GM23338 (cell line): ENCODE measurements at regions not wholly inside any gene's neighbourhood (a gene's known extent, or its start where the extent isn't known, plus 50 kb on each side); places are given as distances from the start of the nearest gene placed in this dataset.

Experiments
- ATAC-seq: fragments of 200-7000 bp; cut with Tn5 transposase; 3 replicates; pipeline ENCODE4 v1.9.1; 2020
- DNase-seq: peaks from one replicate; pipeline ENCODE4 v3.0.0-alpha.2; 2015; ENCODE audit warnings: low spot score
- H2AFZ ChIP-seq: fragments of 200-600 bp; sonication (generic); 2 replicates; pipeline ENCODE4 v1.8.0; 2016; ENCODE audit warnings: antibody characterized with exemption, mild to moderate bottlenecking, moderate library complexity
- H3F3A ChIP-seq: fragments of 200-600 bp; sonication (generic); replicated peaks from 2 replicates; pipeline ENCODE4 v1.8.0; 2017; ENCODE audit warnings: antibody characterized with exemption, mixed run types, low read depth
- H3K27ac ChIP-seq: fragments of 200-600 bp; sonication (generic); 2 replicates; pipeline ENCODE4 v1.6.1; 2016; ENCODE audit warnings: low read depth
- H3K27me3 ChIP-seq: fragments of 200-600 bp; sonication (generic); 2 replicates; pipeline ENCODE4 v1.8.0; 2016; ENCODE audit warnings: mild to moderate bottlenecking, mixed run types, moderate library complexity; ENCODE audit not compliant: insufficient read depth
- H3K36me3 ChIP-seq: fragments of 200-600 bp; sonication (generic); 2 replicates; pipeline ENCODE4 v1.8.0; 2016; ENCODE audit warnings: mild to moderate bottlenecking; ENCODE audit not compliant: insufficient read depth
- H3K4me1 ChIP-seq: fragments of 200-600 bp; sonication (generic); 2 replicates; pipeline ENCODE4 v1.8.0; 2016; ENCODE audit warnings: mild to moderate bottlenecking, moderate library complexity; ENCODE audit not compliant: insufficient read depth
- H3K4me2 ChIP-seq: fragments of 200-600 bp; sonication (generic); 2 replicates; pipeline ENCODE4 v1.7.1; 2017; ENCODE audit warnings: mixed run types
- H3K4me3 ChIP-seq: fragments of 200-600 bp; sonication (generic); 2 replicates; pipeline ENCODE4 v1.6.1; 2016; ENCODE audit warnings: mixed run types
- H3K79me2 ChIP-seq: fragments of 200-600 bp; sonication (generic); replicated peaks from 2 replicates; pipeline ENCODE4 v1.8.0; 2017; ENCODE audit warnings: mild to moderate bottlenecking; ENCODE audit not compliant: insufficient read depth
- H3K9me2 ChIP-seq: fragments of 200-600 bp; sonication (generic); 2 replicates; pipeline ENCODE4 v1.8.0; 2017; ENCODE audit not compliant: insufficient read depth
- H4K20me1 ChIP-seq: fragments of 200-600 bp; sonication (generic); replicated peaks from 2 replicates; pipeline ENCODE4 v1.8.0; 2017; ENCODE audit warnings: mild to moderate bottlenecking; ENCODE audit not compliant: insufficient read depth
- H3K27ac Mint-ChIP-seq: 2 replicates; pipeline ENCODE4 v1.8.0; 2020; ENCODE audit warnings: inconsistent platforms, mild to moderate bottlenecking, moderate library complexity, mixed read lengths
- H3K27me3 Mint-ChIP-seq: 3 replicates; pipeline ENCODE4 v1.8.0; 2022; ENCODE audit warnings: low read depth, mild to moderate bottlenecking, moderate library complexity, mixed read lengths, inconsistent platforms; ENCODE audit not compliant: insufficient read depth, poor library complexity
- H3K36me3 Mint-ChIP-seq: 3 replicates; pipeline ENCODE4 v1.8.0; 2021; ENCODE audit warnings: low read depth, mild to moderate bottlenecking, inconsistent platforms, moderate library complexity, mixed read lengths
- H3K4me1 Mint-ChIP-seq: 3 replicates; pipeline ENCODE4 v1.8.0; 2020; ENCODE audit warnings: mild to moderate bottlenecking, inconsistent platforms, mixed read lengths
- H3K4me3 Mint-ChIP-seq: 3 replicates; pipeline ENCODE4 v1.8.0; 2021; ENCODE audit warnings: moderate library complexity, mild to moderate bottlenecking, inconsistent platforms, mixed read lengths
- H3K9me3 Mint-ChIP-seq: 3 replicates; pipeline ENCODE4 v1.8.0; 2020; ENCODE audit warnings: moderate library complexity, mild to moderate bottlenecking, inconsistent platforms, mixed read lengths
- EZH2phosphoT487 ChIP-seq: fragments of 200-600 bp; sonication (generic); IDR thresholded peaks from one replicate; pipeline ENCODE4 v1.8.1; 2018; ENCODE audit warnings: antibody characterized with exemption; ENCODE audit not compliant: unreplicated experiment
- POLR2AphosphoS5 ChIP-seq: IDR thresholded peaks from 2 replicates; pipeline ENCODE4 v1.6.1; 2016; ENCODE audit warnings: antibody characterized with exemption, low read depth
- STAT1 ChIP-seq: IDR thresholded peaks from one replicate; pipeline ENCODE4 v1.6.1; 2016; ENCODE audit warnings: antibody characterized with exemption; ENCODE audit not compliant: unreplicated experiment
- ZNF114 ChIP-seq: fragments of 250-450 bp; sonication (Bioruptor Pico); IDR thresholded peaks from 2 replicates; pipeline ENCODE4 v1.5.0; 2020; ENCODE audit warnings: mild to moderate bottlenecking, moderate library complexity
- ZNF462 ChIP-seq: fragments of 250-450 bp; sonication (Bioruptor Pico); IDR thresholded peaks from 2 replicates; pipeline ENCODE4 v1.5.0; 2020; ENCODE audit warnings: mild to moderate bottlenecking, moderate library complexity

GRCh38 chr9:92185681-92186080, 70.5 kb upstream of the SPTLC1 start (continued):
- no peak for TF ChIP-seq STAT1

- H3K4me3 Mint-ChIP-seq = no peak overlapping the region
- Histone ChIP-seq H3K79me2 (no peaks in the 10 kb centered on the region), H3K4me3 (no peak overlapping the region), H3K27ac (no peak overlapping the region), H3K36me3 (no peaks in the 10 kb centered on the region), H3K4me2 (no peak overlapping the region), H3K27me3 (no peaks in the 10 kb centered on the region), H4K20me1 (no peaks in the 10 kb centered on the region), H3K4me1 (no peaks in the 10 kb centered on the region), H2AFZ (no peak overlapping the region), H3K9me2 (peaks cover 13% of the 10 kb centered on the region), H3F3A (no peaks in the 10 kb centered on the region)
- no peak for DNase-seq
- H3K4me1 Mint-ChIP-seq = no peaks in the 10 kb centered on the region; the same call in 1 of the 3 replicates
- TF ChIP-seq POLR2AphosphoS5 (no peak), ZNF462 (CRISPR knock-in tag) (no peak), EZH2phosphoT487 (no peak), ZNF114 (CRISPR knock-in tag) (no peak)
- peaks cover 9% of the 10 kb centered on the region for H3K9me3 Mint-ChIP-seq
- H3K27ac Mint-ChIP-seq = no peak overlapping the region
- peaks cover 8% of the 10 kb centered on the region for H3K27me3 Mint-ChIP-seq
- ATAC-seq = no peak
- H3K36me3 Mint-ChIP-seq = no peaks in the 10 kb centered on the region
These were observed 69.9 kb upstream of the SPTLC1 start for GRCh38 chr9:92185096-92185495.
